ENCODE measurements at regions not wholly inside any gene's neighbourhood (a gene's known extent, or its start where the extent isn't known, plus 50 kb on each side); places are given as distances from the start of the nearest gene placed in this dataset.

GRCh38 chr6:168133687-168134559, 54.9 kb upstream of the FRMD1 start:
- H3K79me2 ChIP-seq (ENCODE audit: control insufficient read depth, insufficient read depth, low read length), result no peaks in the 10 kb centered on the region
- no peak overlapping the region for H2AFZ ChIP-seq (ENCODE audit: low read depth, low read length)
- BruUV-seq (replicated peaks), result no TSS peak
- H3K36me3 ChIP-seq (ENCODE audit: control insufficient read depth, insufficient read depth, low read length), result no peaks in the 10 kb centered on the region
- peaks cover 3% of the 10 kb centered on the region for H3K9me1 ChIP-seq (ENCODE audit: control insufficient read depth, insufficient read depth, low read length)
- H3K4me3 ChIP-seq, result no peak overlapping the region
- in situ Hi-C loops (cut with MboI) (no loop called here), intact Hi-C loops (cut with micrococcal nuclease) (no loop called here)
- H3K27me3 ChIP-seq (ENCODE audit: control insufficient read depth in 2 of 2, insufficient read depth in 2 of 2, low read length in 2 of 2), result peaks cover 55 to 70% of the 10 kb centered on the region in 2 experiments
- TF ChIP-seq MYNN (IDR thresholded peaks at IDR 0.05) (no peak), MYNN (CRISPR knock-in tag; IDR thresholded peaks at IDR 0.05) (no peak), MYBL2 (IDR thresholded peaks at IDR 0.05; ENCODE audit: low read depth) (no peak), MYBL2 (CRISPR knock-in tag; IDR thresholded peaks at IDR 0.05; ENCODE audit: borderline replicate concordance) (no peak), THRAP3 (IDR thresholded peaks at IDR 0.05; ENCODE audit: borderline replicate concordance) (no peak), GABPA (tag; conservative IDR thresholded peaks at IDR 0.05; ENCODE audit: low read depth) (no peak), ILK (tag; IDR thresholded peaks at IDR 0.05; ENCODE audit: borderline replicate concordance, low read depth) (no peak), ESRRB (CRISPR knock-in tag; IDR thresholded peaks at IDR 0.05; ENCODE audit: borderline replicate concordance) (no peak), CCNT2 (IDR thresholded peaks at IDR 0.05; ENCODE audit: borderline replicate concordance, extremely low read depth, insufficient read length, low read depth, low read length) (no peak)
- TF ChIP-seq, protein P1, sequence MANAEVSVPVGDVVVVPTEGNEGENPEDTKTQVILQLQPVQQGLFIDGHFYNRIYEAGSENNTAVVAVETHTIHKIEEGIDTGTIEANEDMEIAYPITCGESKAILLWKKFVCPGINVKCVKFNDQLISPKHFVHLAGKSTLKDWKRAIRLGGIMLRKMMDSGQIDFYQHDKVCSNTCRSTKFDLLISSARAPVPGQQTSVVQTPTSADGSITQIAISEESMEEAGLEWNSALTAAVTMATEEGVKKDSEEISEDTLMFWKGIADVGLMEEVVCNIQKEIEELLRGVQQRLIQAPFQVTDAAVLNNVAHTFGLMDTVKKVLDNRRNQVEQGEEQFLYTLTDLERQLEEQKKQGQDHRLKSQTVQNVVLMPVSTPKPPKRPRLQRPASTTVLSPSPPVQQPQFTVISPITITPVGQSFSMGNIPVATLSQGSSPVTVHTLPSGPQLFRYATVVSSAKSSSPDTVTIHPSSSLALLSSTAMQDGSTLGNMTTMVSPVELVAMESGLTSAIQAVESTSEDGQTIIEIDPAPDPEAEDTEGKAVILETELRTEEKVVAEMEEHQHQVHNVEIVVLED (CRISPR knock-in tag; IDR thresholded peaks at IDR 0.05), result no peak
- TF ChIP-seq, protein P2, sequence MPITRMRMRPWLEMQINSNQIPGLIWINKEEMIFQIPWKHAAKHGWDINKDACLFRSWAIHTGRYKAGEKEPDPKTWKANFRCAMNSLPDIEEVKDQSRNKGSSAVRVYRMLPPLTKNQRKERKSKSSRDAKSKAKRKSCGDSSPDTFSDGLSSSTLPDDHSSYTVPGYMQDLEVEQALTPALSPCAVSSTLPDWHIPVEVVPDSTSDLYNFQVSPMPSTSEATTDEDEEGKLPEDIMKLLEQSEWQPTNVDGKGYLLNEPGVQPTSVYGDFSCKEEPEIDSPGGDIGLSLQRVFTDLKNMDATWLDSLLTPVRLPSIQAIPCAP (CRISPR knock-in tag; IDR thresholded peaks at IDR 0.05; ENCODE audit: borderline replicate concordance), result no peak
- TF ChIP-seq, protein P3, sequence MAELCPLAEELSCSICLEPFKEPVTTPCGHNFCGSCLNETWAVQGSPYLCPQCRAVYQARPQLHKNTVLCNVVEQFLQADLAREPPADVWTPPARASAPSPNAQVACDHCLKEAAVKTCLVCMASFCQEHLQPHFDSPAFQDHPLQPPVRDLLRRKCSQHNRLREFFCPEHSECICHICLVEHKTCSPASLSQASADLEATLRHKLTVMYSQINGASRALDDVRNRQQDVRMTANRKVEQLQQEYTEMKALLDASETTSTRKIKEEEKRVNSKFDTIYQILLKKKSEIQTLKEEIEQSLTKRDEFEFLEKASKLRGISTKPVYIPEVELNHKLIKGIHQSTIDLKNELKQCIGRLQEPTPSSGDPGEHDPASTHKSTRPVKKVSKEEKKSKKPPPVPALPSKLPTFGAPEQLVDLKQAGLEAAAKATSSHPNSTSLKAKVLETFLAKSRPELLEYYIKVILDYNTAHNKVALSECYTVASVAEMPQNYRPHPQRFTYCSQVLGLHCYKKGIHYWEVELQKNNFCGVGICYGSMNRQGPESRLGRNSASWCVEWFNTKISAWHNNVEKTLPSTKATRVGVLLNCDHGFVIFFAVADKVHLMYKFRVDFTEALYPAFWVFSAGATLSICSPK (IDR thresholded peaks at IDR 0.05; ENCODE audit: borderline replicate concordance), result no peak
- CTCF ChIA-PET (ENCODE audit: low intra/inter-chr PET ratio), result interaction anchor here (0.6 kb wide), 1 partner anchor 915 kb away, joined by 3 read pairs; no protein-coding TSS in a partner anchor
- ATAC-seq (no peak), FAIRE-seq (no peak), DNase-seq (ENCODE audit: extremely low read depth in 1 of 4, low spot score in 3 of 4) (no peak)
- H3K9me3 ChIP-seq (replicated peaks; ENCODE audit: control insufficient read depth, insufficient read depth, low read depth, low read length), result no peaks in the 10 kb centered on the region
- WGBS (ENCODE audit: insufficient coverage, low coverage, missing lambda C conversion rate), result 1% methylated on average over 16 of the region's 16 CpGs
- H3K4me1 ChIP-seq (replicated peaks in 1 of 2; ENCODE audit: control insufficient read depth in 2 of 2, insufficient read depth in 2 of 2, low read length in 2 of 2), result peaks cover 0 to 8% of the 10 kb centered on the region in 2 experiments; a peak in 1 of 5 replicates
- no peak overlapping the region for H3K9ac ChIP-seq (ENCODE audit: insufficient read depth in 1 of 2, low read depth in 2 of 2, low read length in 2 of 2)
- no peak overlapping the region for H3K27ac ChIP-seq (ENCODE audit: extremely low read depth, low read depth, low read length)
- H4K20me1 ChIP-seq (replicated peaks; ENCODE audit: control insufficient read depth, insufficient read depth, low read length), result peaks cover 26% of the 10 kb centered on the region
- POLR2A ChIA-PET, result no interaction called here
- H3K4me2 ChIP-seq (ENCODE audit: insufficient read depth, low read length), result no peak overlapping the region
